CD14-positive monocyte (primary cell): ENCODE measurements at regions not wholly inside any gene's neighbourhood (a gene's known extent, or its start where the extent isn't known, plus 50 kb on each side); places are given as distances from the start of the nearest gene placed in this dataset.

ENCODE experiments used
- DNase-seq, 3 donors: peaks; one replicate each; pipeline ENCODE4 v3.0.0-alpha.2; 2011 to 2022
- H2AFZ ChIP-seq: 2 replicates; pipeline ENCODE4 v1.6.0; 2012; ENCODE audit warnings: mild to moderate bottlenecking, low read depth, low read length, inconsistent platforms; ENCODE audit not compliant: insufficient read depth, poor library complexity, severe bottlenecking
- H3K27ac ChIP-seq, 2 donors: 1 replicate in 1 of 2; 2 replicates in 1 of 2; pipeline ENCODE4 v1.5.1; 2012 to 2013; ENCODE audit warnings: low read length in 2 of 2, control low read depth in 1 of 2, inconsistent platforms in 1 of 2, low read depth in 1 of 2, mild to moderate bottlenecking in 1 of 2
- H3K27me3 ChIP-seq, 2 donors: one replicate each; pipeline versions ENCODE4 v1.6.0 to v1.6.1; 2011 to 2013; ENCODE audit warnings: low read length in 2 of 2; ENCODE audit not compliant: control insufficient read depth in 2 of 2, insufficient read depth in 2 of 2
- H3K36me3 ChIP-seq, 2 donors: replicated peaks in 1 of 2; 1 replicate in 1 of 2; 2 replicates in 1 of 2; pipeline versions ENCODE4 v1.5.1 to v1.6.1; 2012 to 2013; ENCODE audit warnings: low read length in 2 of 2, control low read depth in 1 of 2, inconsistent platforms in 1 of 2, mild to moderate bottlenecking in 1 of 2; ENCODE audit not compliant: insufficient read depth in 2 of 2, control insufficient read depth in 1 of 2
- H3K4me1 ChIP-seq, 2 donors: 1 replicate in 1 of 2; 2 replicates in 1 of 2; pipeline versions ENCODE4 v1.5.1 to v1.6.1; 2012 to 2013; ENCODE audit warnings: low read length in 2 of 2, control low read depth in 1 of 2, inconsistent platforms in 1 of 2, mild to moderate bottlenecking in 1 of 2, moderate library complexity in 1 of 2; ENCODE audit not compliant: insufficient read depth in 2 of 2, control insufficient read depth in 1 of 2
- H3K4me2 ChIP-seq: replicated peaks from 2 replicates; pipeline ENCODE3; 2012; ENCODE audit warnings: low read length, moderate library complexity, mild to moderate bottlenecking; ENCODE audit not compliant: poor library complexity, severe bottlenecking; ENCODE audit errors: extremely low read depth
- H3K4me3 ChIP-seq, 3 experiments: fragments of 200-600 bp in 1 of 3; sonication (generic) in 1 of 3; replicated peaks in 1 of 3; 1 replicate in 2 of 3; 2 replicates in 1 of 3; pipeline ENCODE4 v1.5.1; 2011 to 2013; ENCODE audit warnings: low read length in 3 of 3, mild to moderate bottlenecking in 3 of 3, control low read depth in 2 of 3, low read depth in 2 of 3, inconsistent platforms in 1 of 3, moderate library complexity in 1 of 3
- H3K79me2 ChIP-seq: 2 replicates; pipeline ENCODE4 v1.6.0; 2012; ENCODE audit warnings: mild to moderate bottlenecking, control low read depth, inconsistent platforms, low read length, moderate library complexity; ENCODE audit not compliant: insufficient read depth
- H3K9ac ChIP-seq: 2 replicates; pipeline ENCODE4 v1.6.0; 2017; ENCODE audit warnings: low read length, mild to moderate bottlenecking; ENCODE audit not compliant: insufficient read depth, poor library complexity, severe bottlenecking
- H3K9me3 ChIP-seq, 2 donors: replicated peaks in 1 of 2; 1 replicate in 1 of 2; 2 replicates in 1 of 2; pipeline versions ENCODE4 v1.5.1 to v1.6.1; 2012 to 2013; ENCODE audit warnings: low read length in 2 of 2, control low read depth in 1 of 2; ENCODE audit not compliant: control insufficient read depth in 1 of 2, insufficient read depth in 1 of 2
- H4K20me1 ChIP-seq: 2 replicates; pipeline ENCODE4 v1.6.0; 2012; ENCODE audit warnings: mild to moderate bottlenecking, low read length, control low read depth, moderate library complexity; ENCODE audit not compliant: insufficient read depth
- H3K27ac Mint-ChIP-seq, 7 donors: one replicate each; pipeline ENCODE4 v1.8.0; 2020; ENCODE audit warnings: mild to moderate bottlenecking in 7 of 7, mixed read lengths in 7 of 7, moderate library complexity in 6 of 7, inconsistent platforms in 2 of 7
- H3K27me3 Mint-ChIP-seq, 3 donors: one replicate each; pipeline ENCODE4 v1.8.0; 2021 to 2022; ENCODE audit warnings: low read depth in 3 of 3, mild to moderate bottlenecking in 3 of 3, mixed read lengths in 3 of 3, moderate library complexity in 3 of 3, inconsistent platforms in 1 of 3
- H3K36me3 Mint-ChIP-seq, 2 donors: one replicate each; pipeline ENCODE4 v1.8.0; 2020; ENCODE audit warnings: mixed read lengths in 2 of 2, inconsistent platforms in 1 of 2, mild to moderate bottlenecking in 1 of 2
- H3K4me1 Mint-ChIP-seq: one replicate; pipeline ENCODE4 v1.8.0; 2020; ENCODE audit warnings: mild to moderate bottlenecking, mixed read lengths
- H3K4me3 Mint-ChIP-seq, 2 donors: one replicate each; pipeline ENCODE4 v1.8.0; 2020; ENCODE audit warnings: mild to moderate bottlenecking in 2 of 2, mixed read lengths in 2 of 2, moderate library complexity in 1 of 2
- H3K9me3 Mint-ChIP-seq, 7 donors: one replicate each; pipeline ENCODE4 v1.8.0; 2020 to 2022; ENCODE audit warnings: mixed read lengths in 7 of 7, mild to moderate bottlenecking in 6 of 7, moderate library complexity in 6 of 7, inconsistent platforms in 2 of 7
- CTCF ChIP-seq: fragments of 200-600 bp; IDR thresholded peaks from one replicate; pipeline ENCODE4 v1.8.0; 2022; ENCODE audit warnings: antibody characterized with exemption, mild to moderate bottlenecking
- WGBS: methylation state at CpG from one replicate; pipeline ENCODE4 v1.1.5; 2013; ENCODE audit warnings: missing lambda C conversion rate; ENCODE audit not compliant: insufficient coverage; 5-methylcytosine and 5-hydroxymethylcytosine counted together
- intact Hi-C, 2 donors: fragments of 100-400 bp; cut with micrococcal nuclease; formaldehyde crosslinking; loops; one replicate each; pipeline versions ENCODE4 v1.15.0 to v1.15.1; 2023

DNA sequence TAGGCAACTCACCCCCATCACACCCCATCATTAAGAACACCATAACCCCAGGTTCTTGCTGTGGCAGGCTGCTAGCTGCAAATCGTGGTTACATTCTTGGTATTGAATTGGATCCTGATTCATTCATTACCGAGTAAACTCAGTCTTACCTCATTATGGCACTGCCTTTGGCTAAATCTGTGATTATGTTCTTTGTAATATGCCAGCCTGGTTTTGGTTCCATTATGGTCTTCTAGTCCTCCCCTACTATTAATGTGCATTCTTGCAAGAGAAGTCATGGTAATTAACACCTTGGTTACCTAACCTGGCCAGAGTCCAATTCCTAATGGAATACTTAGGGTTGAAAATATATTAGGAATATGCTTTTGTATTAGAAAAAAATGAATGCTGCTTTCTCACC is 258.9 kb upstream of the APCDD1 start:
- Histone ChIP-seq H3K4me2 (no peak overlapping the region), H3K27ac (no peak overlapping the region), H3K4me3 (no peak overlapping the region), H3K36me3 (no peaks in the 10 kb centered on the region), H4K20me1 (no peaks in the 10 kb centered on the region), H3K27me3 (no peaks in the 10 kb centered on the region), H2AFZ (no peak overlapping the region), H3K9ac (no peak overlapping the region), H3K9me3 (no peaks in the 10 kb centered on the region), H3K79me2 (no peaks in the 10 kb centered on the region), H3K4me1 (peaks cover 7 to 8% of the 10 kb centered on the region in 2 donors)
- peaks cover 0 to 4% (median 0%) of the 10 kb centered on the region in 3 donors for H3K27me3 Mint-ChIP-seq
- DNase-seq, result no peak
- peaks cover 16% of the 10 kb centered on the region for H3K4me1 Mint-ChIP-seq
- peaks cover 0 to 5% of the 10 kb centered on the region in 2 donors for H3K36me3 Mint-ChIP-seq
- intact Hi-C loops, result no loop called here
- peaks cover 0 to 9% (median 0%) of the 10 kb centered on the region in 7 donors for H3K9me3 Mint-ChIP-seq
- H3K27ac Mint-ChIP-seq, result no peak overlapping the region
- no CpG with 5 or more reads among the region's 2 CpGs for WGBS
- H3K4me3 Mint-ChIP-seq, result no peak overlapping the region
- no peak for TF ChIP-seq CTCF

DNA sequence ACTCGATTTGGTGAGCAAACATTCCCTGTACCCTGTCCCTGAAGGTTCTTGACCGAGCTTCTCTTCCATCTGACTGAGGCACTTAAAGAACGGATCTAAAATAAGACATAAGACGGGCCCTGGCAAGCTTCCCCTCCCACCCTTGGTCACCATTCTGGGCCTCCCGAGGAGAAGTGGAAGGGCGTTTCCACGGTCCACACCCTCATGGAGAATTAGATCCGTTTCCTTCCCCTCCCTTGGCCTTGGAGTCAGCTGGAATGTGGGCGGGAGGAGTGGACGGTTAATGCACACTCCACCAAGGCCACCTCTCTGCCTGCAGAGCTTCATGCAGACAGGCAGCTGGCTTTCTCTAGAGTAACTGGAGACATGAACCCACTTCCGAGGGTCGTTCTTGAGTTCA is 257.3 kb upstream of the APCDD1 start:
- peaks cover 0 to 4% (median 0%) of the 10 kb centered on the region in 3 donors for H3K27me3 Mint-ChIP-seq
- H3K9me3 ChIP-seq, result no peaks in the 10 kb centered on the region
- no peak overlapping the region for H3K27ac ChIP-seq
- peaks cover 0 to 14% of the 10 kb centered on the region in 2 donors for H3K36me3 Mint-ChIP-seq
- WGBS, result 100% methylated on average over 3 of the region's 12 CpGs
- H3K4me3 Mint-ChIP-seq, result no peak overlapping the region
- no peak overlapping the region for H3K4me3 ChIP-seq
- H4K20me1 ChIP-seq, result no peaks in the 10 kb centered on the region
- H3K4me1 ChIP-seq, result peaks cover 19 to 20% of the 10 kb centered on the region in 2 donors
- no peak overlapping the region for H3K4me2 ChIP-seq
- peaks cover 0 to 3% (median 0%) of the 10 kb centered on the region in 7 donors for H3K9me3 Mint-ChIP-seq
- DNase-seq, result no peak
- TF ChIP-seq CTCF, result no peak
- H3K27ac Mint-ChIP-seq, result no peak overlapping the region
- H3K4me1 Mint-ChIP-seq, result peaks cover 28% of the 10 kb centered on the region
- no peaks in the 10 kb centered on the region for H3K79me2 ChIP-seq
- intact Hi-C loops, result no loop called here
- no peaks in the 10 kb centered on the region for H3K36me3 ChIP-seq
- no peak overlapping the region for H2AFZ ChIP-seq
- H3K9ac ChIP-seq, result no peak overlapping the region
- no peaks in the 10 kb centered on the region for H3K27me3 ChIP-seq
